ENCODE measurements at regions not wholly inside any gene's neighbourhood (a gene's known extent, or its start where the extent isn't known, plus 50 kb on each side); places are given as distances from the start of the nearest gene placed in this dataset.

DNA sequence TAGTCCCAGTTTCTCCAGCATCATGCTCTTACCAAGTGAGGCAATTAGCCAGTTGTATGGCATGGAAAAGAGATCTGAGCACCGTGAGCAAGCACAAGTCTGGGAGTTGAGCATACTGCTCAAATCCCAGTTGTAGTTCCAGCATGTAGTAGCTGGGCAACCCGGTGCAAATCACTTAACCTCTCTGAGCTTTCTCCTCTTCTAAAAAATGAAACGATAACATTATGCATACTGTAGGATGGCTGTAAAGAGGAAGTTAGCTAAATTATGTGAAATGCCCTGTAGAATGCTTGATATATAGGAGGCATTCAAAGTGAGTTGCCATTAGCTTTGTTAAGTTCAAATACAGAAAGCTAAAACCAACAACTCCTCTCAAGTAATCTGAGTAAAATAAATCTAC, 164.0 kb upstream of the ZEB2 start:
- Mint-ChIP-seq H3K27ac (ENCODE audit: unreplicated experiment) (no peak overlapping the region), H3K27me3 (ENCODE audit: unreplicated experiment) (no peaks in the 10 kb centered on the region), H3K4me3 (ENCODE audit: unreplicated experiment) (no peak overlapping the region), H3K9me3 (ENCODE audit: unreplicated experiment) (no peaks in the 10 kb centered on the region), H3K4me1 (ENCODE audit: unreplicated experiment) (peaks cover 6% of the 10 kb centered on the region), H3K36me3 (ENCODE audit: unreplicated experiment) (no peaks in the 10 kb centered on the region)
- TF ChIP-seq, protein P1, sequence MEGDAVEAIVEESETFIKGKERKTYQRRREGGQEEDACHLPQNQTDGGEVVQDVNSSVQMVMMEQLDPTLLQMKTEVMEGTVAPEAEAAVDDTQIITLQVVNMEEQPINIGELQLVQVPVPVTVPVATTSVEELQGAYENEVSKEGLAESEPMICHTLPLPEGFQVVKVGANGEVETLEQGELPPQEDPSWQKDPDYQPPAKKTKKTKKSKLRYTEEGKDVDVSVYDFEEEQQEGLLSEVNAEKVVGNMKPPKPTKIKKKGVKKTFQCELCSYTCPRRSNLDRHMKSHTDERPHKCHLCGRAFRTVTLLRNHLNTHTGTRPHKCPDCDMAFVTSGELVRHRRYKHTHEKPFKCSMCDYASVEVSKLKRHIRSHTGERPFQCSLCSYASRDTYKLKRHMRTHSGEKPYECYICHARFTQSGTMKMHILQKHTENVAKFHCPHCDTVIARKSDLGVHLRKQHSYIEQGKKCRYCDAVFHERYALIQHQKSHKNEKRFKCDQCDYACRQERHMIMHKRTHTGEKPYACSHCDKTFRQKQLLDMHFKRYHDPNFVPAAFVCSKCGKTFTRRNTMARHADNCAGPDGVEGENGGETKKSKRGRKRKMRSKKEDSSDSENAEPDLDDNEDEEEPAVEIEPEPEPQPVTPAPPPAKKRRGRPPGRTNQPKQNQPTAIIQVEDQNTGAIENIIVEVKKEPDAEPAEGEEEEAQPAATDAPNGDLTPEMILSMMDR (IDR thresholded peaks at IDR 0.05): no peak
- DNase-seq (ENCODE audit: extremely low spot score, unreplicated experiment): no peak

DNA sequence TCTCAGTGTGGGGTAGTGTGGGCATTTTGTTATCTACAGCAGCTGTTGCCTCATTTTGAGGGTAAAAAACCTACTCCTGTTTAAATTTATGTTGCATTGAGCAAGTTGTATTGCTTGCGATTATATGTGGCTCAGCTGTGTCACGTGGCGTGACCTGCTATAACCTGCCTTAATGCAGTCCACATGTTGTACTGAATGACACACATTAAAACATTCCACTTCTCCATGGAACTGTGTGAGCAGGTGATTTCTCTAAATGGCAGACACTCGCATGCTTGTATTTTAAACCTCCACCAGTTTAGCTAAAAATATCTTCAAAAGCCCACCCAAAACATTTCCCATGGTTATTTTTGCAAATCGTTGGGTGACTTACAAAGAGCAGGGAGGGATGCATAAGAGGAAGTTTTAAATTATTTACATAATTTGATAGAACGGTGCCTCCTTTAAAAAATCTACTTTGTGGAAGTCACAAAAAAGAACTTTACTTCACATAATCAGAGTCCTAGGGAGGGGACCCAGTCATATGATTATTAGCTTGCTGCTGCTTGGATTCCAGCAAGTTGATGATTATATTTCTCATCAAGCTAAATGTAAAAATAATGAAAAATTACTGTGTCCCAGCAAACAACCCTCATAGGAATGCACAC, 163.3 kb upstream of the ZEB2 start:
- H3K9me3 Mint-ChIP-seq (ENCODE audit: unreplicated experiment): no peaks in the 10 kb centered on the region
- no peak for DNase-seq (ENCODE audit: extremely low spot score, unreplicated experiment)
- TF ChIP-seq, protein P1 (IDR thresholded peaks at IDR 0.05): no peak
- no peaks in the 10 kb centered on the region for H3K36me3 Mint-ChIP-seq (ENCODE audit: unreplicated experiment)
- H3K27ac Mint-ChIP-seq (ENCODE audit: unreplicated experiment): no peak overlapping the region
- no peaks in the 10 kb centered on the region for H3K27me3 Mint-ChIP-seq (ENCODE audit: unreplicated experiment)
- H3K4me3 Mint-ChIP-seq (ENCODE audit: unreplicated experiment): no peak overlapping the region
- H3K4me1 Mint-ChIP-seq (ENCODE audit: unreplicated experiment): peaks cover 6% of the 10 kb centered on the region

DNA sequence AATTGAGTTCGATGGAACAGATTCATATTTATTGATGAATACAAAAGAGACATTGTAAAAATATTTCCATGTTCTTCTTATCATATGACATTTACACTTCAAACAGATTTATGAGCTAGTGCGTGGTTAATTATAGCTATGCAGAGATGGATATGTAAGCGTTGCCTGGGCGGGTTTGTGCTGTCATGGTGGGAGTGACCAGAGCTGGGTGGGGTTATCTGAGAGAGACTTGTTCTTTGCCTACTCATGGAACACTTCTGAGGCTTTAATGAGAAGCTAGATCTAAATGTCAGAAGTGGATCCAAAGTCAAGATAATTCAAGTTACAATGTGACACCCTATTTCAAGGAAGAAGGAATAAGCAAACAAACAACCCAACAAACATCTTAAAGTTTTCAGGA, 162.3 kb upstream of the ZEB2 start:
- H3K4me3 Mint-ChIP-seq (ENCODE audit: unreplicated experiment): no peak overlapping the region
- H3K27me3 Mint-ChIP-seq (ENCODE audit: unreplicated experiment): no peaks in the 10 kb centered on the region
- TF ChIP-seq, protein P1 (IDR thresholded peaks at IDR 0.05): no peak
- peaks cover 6% of the 10 kb centered on the region for H3K4me1 Mint-ChIP-seq (ENCODE audit: unreplicated experiment)
- no peak overlapping the region for H3K27ac Mint-ChIP-seq (ENCODE audit: unreplicated experiment)
- no peaks in the 10 kb centered on the region for H3K9me3 Mint-ChIP-seq (ENCODE audit: unreplicated experiment)
- no peak for DNase-seq (ENCODE audit: extremely low spot score, unreplicated experiment)
- no peaks in the 10 kb centered on the region for H3K36me3 Mint-ChIP-seq (ENCODE audit: unreplicated experiment)

DNA sequence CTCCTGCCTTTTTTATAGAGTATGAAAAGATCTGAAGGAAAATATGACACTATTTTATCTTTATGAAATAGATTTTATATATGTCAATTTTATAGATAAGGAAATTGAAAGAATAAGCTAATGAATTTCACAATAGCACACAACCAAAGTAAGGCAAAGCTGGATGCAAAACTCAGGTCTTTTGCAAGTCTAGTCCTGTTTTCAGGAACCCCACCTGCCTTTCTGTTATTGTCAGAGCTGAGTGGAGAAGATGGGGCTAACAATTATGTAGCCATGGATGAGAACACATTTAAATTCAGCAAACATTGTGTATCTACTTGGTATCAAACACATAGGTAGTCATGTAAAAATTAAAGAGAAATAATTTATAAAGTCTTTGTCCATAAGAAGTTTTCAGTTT, 161.5 kb upstream of the ZEB2 start:
- no peak for DNase-seq (ENCODE audit: extremely low spot score, unreplicated experiment)
- Mint-ChIP-seq H3K27ac (ENCODE audit: unreplicated experiment) (no peak overlapping the region), H3K36me3 (ENCODE audit: unreplicated experiment) (no peaks in the 10 kb centered on the region)

DNA sequence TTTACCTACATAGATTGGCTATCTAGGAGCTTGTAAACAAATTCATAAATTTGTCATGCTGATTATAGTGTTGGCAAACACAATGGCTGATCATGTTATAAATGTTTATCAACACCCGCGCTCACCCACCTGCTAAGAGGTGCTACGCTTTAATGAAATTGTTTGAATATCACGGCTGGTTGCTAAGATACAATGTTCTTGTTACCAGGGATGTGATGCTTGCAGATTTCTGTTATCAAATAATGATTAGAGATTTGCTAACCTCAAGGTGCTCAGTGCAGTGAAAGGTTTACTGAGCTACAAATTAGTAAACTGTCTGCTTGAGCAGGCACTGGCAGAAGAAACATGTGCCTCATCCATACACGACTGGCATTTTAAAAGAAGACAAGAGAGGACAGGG, 160.0 kb upstream of the ZEB2 start:
- no peaks in the 10 kb centered on the region for H3K9me3 Mint-ChIP-seq (ENCODE audit: unreplicated experiment)
- DNase-seq (ENCODE audit: extremely low spot score, unreplicated experiment): no peak
- no peaks in the 10 kb centered on the region for H3K36me3 Mint-ChIP-seq (ENCODE audit: unreplicated experiment)
- peaks cover 6% of the 10 kb centered on the region for H3K4me1 Mint-ChIP-seq (ENCODE audit: unreplicated experiment)
- no peak overlapping the region for H3K27ac Mint-ChIP-seq (ENCODE audit: unreplicated experiment)
- no peak overlapping the region for H3K4me3 Mint-ChIP-seq (ENCODE audit: unreplicated experiment)
- TF ChIP-seq, protein P1 (IDR thresholded peaks at IDR 0.05): no peak
- H3K27me3 Mint-ChIP-seq (ENCODE audit: unreplicated experiment): no peaks in the 10 kb centered on the region

More for the DNA sequence above, 161.5 kb upstream of the ZEB2 start:
- TF ChIP-seq, protein P1 (IDR thresholded peaks at IDR 0.05): no peak
- Mint-ChIP-seq H3K27me3 (ENCODE audit: unreplicated experiment) (no peaks in the 10 kb centered on the region), H3K9me3 (ENCODE audit: unreplicated experiment) (no peaks in the 10 kb centered on the region), H3K4me3 (ENCODE audit: unreplicated experiment) (no peak overlapping the region), H3K4me1 (ENCODE audit: unreplicated experiment) (peaks cover 6% of the 10 kb centered on the region)

Measured in osteocyte (in vitro differentiated cells).